DMS 273 (cell line): ENCODE measurements at regions not wholly inside any gene's neighbourhood (a gene's known extent, or its start where the extent isn't known, plus 50 kb on each side); places are given as distances from the start of the nearest gene placed in this dataset.

Experiments used
- DNase-seq: peaks from one replicate; lab custom pipeline; 2025; ENCODE audit not compliant: unreplicated experiment; lab: John Stamatoyannopoulos, UW

- no peak for DNase-seq
These were observed 194.5 kb downstream of the PSAT1 start for GRCh38 chr9:78491402-78491801.

GRCh38 chr9:78493166-78493742 is 196.3 kb downstream of the PSAT1 start:
- no peak for DNase-seq

DNA sequence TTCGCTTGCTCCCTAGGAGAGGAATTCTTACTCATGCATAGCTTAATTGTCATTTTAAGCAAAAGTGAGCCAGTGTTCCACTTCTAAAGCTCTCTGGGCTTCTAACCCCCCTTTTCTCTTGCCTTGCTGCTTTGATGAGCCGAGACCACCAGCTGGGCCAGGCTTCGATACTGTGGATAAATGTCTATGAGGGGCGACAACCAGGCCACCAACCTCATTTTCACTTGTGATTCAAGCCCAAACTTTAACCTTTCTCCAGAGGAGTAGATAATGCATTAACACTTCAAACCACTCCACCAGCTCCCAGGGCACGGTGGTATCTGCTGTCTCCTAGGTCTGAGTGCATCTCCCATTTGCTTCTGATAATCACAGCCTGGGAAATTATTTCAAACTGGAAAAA is 205.6 kb downstream of the PSAT1 start:
- no peak for DNase-seq

- DNase-seq, result no peak
These were observed 208.6 kb downstream of the PSAT1 start for GRCh38 chr9:78505546-78505945.

DNA sequence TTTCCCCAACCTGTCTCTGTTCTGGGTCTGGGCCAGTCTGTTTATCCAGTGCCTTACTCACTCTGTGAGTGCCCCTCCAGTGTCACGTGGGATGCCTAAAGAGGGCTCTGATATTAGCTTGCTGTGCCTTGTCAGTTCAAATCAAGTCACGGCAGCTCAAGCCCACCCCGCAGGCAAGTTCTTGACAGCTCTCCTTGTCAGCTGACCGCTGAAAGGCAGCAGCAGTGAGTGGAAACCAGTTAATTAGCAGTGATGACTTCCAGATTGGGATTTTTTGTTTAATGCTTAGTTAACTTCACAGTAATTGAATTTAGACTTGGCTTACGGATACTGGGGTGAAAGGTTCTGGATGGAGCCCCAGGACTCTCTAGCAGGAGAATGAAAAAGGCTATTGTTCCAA is 210.1 kb downstream of the PSAT1 start:
- DNase-seq, result no peak

DNA sequence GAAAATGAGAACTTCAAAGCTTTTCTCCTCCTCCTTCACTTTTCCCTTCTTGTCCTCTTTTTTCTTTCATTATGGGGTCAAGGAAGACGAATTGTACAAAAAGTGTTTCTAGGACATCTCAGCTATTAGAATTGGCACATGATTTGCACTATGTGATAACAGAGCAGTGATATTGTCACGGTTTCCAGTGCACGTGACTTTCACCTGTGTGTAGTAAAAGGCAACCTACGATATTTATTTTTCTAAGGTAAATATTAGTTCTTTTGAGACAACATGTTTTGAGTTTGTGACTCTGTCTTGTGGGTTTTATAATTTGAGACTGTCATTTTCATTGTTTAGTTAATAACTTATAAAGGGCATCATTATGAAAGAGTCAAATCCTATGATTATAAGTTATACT is 213.1 kb downstream of the PSAT1 start:
- DNase-seq, result no peak

GRCh38 chr9:78515108-78515507 is 218.2 kb downstream of the PSAT1 start:
- DNase-seq, result no peak

DNA sequence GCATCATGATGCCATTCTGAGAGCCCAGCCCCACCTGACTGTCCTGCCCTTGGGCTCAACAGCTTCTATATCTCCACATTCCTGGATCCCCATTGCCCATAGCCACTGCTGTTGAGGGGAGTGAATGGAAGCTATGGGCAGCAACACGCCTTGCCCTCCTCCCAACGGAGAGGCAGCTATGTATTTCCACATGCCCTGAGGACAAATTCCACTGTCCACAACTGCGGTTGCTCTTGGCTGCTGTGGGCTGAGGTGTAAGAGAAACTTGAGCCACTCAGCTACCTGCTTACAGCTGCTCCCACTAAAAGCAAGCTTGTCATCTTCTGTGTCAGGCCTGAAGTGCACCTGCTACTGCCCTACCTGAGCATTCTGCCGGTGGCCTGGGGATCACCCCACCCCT is 222.9 kb downstream of the PSAT1 start:
- DNase-seq, result no peak

DNA sequence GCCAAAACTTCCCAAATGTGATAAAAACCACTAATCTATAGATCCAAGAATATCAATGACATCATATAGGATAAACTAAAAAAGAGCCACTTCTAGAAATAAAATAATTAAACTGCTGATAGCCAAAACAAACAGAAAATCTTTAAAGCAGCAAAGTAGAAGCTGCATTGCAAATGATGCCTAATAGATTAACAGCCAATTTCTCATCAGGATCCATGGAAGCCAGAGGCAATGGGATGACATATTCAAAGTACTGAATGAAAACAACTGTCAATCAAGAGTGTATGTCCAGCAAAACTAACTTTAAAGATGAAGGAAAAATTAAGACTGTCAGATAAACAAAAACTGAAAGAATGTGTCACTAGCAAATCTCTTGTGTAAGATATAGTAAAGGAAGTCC is 224.8 kb downstream of the PSAT1 start:
- no peak for DNase-seq

GRCh38 chr9:78525986-78526560 is 229.1 kb downstream of the PSAT1 start:
- DNase-seq, result no peak

- no peak for DNase-seq
These were observed 236.6 kb downstream of the PSAT1 start for GRCh38 chr9:78533500-78533899.

GRCh38 chr9:78539188-78539587 is 242.3 kb downstream of the PSAT1 start:
- DNase-seq, result no peak

GRCh38 chr9:78539904-78540303 is 243.0 kb downstream of the PSAT1 start:
- no peak for DNase-seq

- no peak for DNase-seq
These were observed 245.0 kb downstream of the PSAT1 start for GRCh38 chr9:78541868-78542443.

DNA sequence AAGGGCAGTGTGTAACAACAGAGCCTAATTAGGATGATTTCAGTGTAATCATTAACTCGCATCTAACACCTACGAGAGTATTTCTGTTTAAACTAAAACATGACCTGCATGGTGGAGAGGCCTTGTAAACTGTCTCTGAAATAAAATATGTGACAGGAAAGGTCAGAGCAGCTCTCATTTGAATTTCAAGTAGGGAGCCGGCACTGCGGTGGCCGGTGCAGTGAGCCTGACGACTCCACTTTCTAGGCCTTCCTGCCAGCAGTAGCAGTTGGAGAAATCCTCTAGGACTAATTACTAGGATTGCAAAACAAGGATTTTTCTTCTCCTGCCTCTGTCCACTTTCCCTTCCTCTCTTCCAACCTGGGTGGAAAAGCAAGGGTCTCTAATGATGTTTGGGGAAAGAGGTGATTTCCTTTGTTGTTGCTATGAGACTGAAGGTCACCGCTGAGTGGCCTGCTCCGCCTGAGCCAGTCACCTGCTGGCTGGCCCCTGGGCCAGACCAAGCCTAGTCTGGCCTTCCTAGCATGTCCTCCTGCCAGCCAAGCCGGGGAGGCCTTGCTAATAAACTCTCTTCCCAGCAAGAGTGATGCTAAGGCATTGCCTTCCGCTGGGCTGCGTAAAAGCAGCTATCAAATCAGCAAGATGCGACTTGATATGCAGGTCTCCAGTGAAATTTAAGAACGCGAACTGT is 245.7 kb downstream of the PSAT1 start:
- DNase-seq, result no peak

DNA sequence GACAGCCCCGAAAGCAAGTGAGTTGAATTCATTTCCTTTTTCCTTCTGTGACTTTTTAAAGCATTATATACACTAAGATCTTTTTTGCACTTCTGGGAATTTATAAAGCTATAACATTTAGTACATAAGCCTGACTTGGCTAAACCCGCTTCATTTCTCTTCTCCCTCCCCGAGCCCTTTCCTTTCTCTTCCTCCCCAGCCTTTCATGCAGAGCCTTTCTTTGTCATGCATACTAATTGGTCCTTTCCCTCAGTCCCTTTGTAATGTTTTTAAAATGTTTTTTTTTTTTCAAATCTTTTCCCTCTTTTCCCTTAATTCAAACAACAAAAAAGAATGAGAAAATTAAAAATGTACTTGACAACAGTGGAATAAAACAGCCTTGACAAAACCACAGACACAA is 246.4 kb downstream of the PSAT1 start:
- DNase-seq, result no peak

GRCh38 chr9:78544230-78544629 is 247.3 kb downstream of the PSAT1 start:
- DNase-seq, result no peak

DNA sequence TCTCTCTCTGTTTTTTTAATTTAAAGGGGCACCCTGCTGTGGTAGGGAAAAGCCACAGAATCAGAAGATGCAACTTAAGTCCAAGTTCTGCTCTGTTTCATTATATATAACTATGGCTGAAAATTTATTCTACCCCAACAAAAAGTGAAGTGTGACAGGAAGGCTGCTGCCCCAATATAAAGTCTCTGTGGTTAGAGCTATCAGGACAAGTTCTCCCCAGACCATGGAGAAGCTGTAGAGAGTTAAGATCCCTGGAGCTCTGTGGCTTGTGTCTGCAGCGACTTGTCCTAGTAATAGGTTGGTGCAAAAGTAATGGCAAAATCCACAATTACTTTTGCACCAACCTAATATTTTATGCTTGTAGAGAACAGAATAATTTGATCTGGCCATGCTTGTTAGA is 250.9 kb downstream of the PSAT1 start:
- no peak for DNase-seq

DNA sequence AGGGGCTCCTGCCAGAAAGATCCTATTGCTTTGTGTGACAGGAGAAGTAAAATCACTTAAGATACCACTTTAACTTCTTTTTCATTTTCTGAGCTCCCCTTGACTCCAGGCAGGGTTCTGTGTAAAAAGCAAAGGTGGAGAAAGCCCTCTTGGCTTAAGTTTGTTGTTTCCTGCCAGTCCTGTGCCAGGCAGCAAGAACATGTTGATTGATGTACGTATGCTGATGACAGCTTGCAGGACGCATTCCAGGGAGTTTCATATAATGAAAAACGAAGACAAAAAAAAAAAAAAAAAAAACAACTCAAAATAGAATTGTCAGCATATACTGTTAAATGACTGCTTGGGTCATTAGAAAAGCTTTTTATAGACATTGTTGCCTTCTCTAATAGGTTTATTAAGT is 251.7 kb downstream of the PSAT1 start:
- no peak for DNase-seq

DNA sequence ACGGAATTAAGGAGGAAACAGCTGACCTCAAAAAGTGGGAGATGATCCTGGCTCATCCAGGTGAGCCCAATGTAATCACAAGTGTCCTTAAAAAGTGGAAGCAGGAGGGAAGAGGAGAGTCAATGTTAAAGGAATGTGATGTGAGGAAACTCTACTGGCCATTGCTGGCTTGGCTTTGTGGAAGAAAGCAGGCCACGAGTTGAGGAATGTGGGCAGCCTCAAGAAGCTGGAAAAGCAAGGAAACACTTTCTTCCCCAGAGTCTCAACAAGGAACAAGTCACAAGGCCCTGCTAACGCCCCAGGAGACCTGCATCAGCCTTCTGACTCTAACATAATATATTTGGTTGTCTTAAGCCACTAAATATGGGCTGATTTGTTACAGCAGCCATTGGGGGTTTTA is 252.8 kb downstream of the PSAT1 start:
- no peak for DNase-seq

DNA sequence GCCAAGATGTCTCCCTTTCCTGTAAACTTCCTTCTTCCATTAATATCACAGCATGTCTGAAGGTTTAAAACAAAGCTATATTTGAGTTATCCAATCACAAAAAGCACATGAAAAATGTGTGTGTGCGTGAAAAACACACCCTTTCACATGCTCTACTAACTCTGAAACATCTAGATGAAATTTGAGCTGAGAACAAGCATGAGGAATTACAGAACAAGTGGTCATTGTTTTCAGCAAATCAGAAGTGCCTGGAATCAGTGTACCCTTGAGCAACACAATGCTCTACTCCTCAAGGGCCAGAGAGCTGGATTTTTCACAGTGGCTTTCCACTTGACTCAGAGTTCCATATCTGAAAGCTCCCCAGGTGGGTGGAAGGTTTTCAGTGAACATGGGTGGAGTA is 255.9 kb downstream of the PSAT1 start:
- no peak for DNase-seq

- no peak for DNase-seq
These were observed 260.6 kb downstream of the PSAT1 start for GRCh38 chr9:78557540-78557939.
